Right atrium auricular region (tissue), 2 donors: ENCODE measurements at regions not wholly inside any gene's neighbourhood (a gene's known extent, or its start where the extent isn't known, plus 50 kb on each side); places are given as distances from the start of the nearest gene placed in this dataset.

Experiments used
- DNase-seq: peaks from one replicate; pipeline ENCODE4 v3.0.0-alpha.2; 2019; ENCODE audit warnings: low spot score
- H3K27ac ChIP-seq, 2 donors: fragments of 200-600 bp; sonication (generic); 1 replicate in 1 of 2; 2 replicates in 1 of 2; pipeline ENCODE4 v1.5.1; 2016 to 2019
- H3K27me3 ChIP-seq, 2 donors: fragments of 200-600 bp; sonication (generic); one replicate each; pipeline versions ENCODE4 v1.5.1 to v1.6.0; 2017 to 2019
- H3K36me3 ChIP-seq: fragments of 200-600 bp; sonication (generic); one replicate; pipeline ENCODE4 v1.5.1; 2016
- H3K4me1 ChIP-seq, 2 donors: fragments of 200-600 bp; sonication (generic); one replicate each; pipeline versions ENCODE4 v1.5.1 to v1.6.0; 2017 to 2019
- H3K4me3 ChIP-seq, 2 donors: fragments of 200-600 bp; sonication (generic); 1 replicate in 1 of 2; 2 replicates in 1 of 2; pipeline ENCODE4 v1.5.1; 2017 to 2019; ENCODE audit warnings: mild to moderate bottlenecking in 1 of 2, moderate library complexity in 1 of 2
- H3K9me3 ChIP-seq, 2 donors: fragments of 200-600 bp; sonication (generic); one replicate each; pipeline ENCODE4 v1.5.1; 2019
- TF ChIP-seq, protein P1 (sequence below), 2 donors: fragments of 200-600 bp; sonication (generic); IDR thresholded peaks; one replicate each; pipeline ENCODE4 v1.5.1; 2019; ENCODE audit warnings: antibody characterized with exemption in 2 of 2

DNA sequence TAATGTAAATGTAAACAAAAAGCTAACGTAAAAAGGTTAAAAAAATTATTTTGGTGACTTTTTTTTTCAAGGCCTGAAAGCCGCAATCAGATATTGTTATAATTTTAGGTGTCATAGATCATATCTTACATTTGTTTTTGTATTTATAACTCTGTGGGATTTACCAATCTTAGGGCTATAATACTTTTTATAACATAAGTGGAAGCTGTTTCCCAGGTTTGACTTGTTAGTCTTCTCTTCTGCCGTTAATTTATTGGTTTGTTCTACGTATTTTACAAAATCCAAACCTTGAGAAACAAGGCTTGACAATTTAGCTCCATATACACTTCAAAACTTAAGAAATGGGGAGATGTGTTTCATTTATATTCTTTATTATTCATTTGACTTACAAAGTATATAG, 119.4 kb downstream of the EVX1 start:
- no peaks in the 10 kb centered on the region for H3K27me3 ChIP-seq
- H3K36me3 ChIP-seq: no peaks in the 10 kb centered on the region
- DNase-seq: no peak
- TF ChIP-seq, protein P1, sequence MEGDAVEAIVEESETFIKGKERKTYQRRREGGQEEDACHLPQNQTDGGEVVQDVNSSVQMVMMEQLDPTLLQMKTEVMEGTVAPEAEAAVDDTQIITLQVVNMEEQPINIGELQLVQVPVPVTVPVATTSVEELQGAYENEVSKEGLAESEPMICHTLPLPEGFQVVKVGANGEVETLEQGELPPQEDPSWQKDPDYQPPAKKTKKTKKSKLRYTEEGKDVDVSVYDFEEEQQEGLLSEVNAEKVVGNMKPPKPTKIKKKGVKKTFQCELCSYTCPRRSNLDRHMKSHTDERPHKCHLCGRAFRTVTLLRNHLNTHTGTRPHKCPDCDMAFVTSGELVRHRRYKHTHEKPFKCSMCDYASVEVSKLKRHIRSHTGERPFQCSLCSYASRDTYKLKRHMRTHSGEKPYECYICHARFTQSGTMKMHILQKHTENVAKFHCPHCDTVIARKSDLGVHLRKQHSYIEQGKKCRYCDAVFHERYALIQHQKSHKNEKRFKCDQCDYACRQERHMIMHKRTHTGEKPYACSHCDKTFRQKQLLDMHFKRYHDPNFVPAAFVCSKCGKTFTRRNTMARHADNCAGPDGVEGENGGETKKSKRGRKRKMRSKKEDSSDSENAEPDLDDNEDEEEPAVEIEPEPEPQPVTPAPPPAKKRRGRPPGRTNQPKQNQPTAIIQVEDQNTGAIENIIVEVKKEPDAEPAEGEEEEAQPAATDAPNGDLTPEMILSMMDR (IDR thresholded peaks at IDR 0.05): no peak
- H3K27ac ChIP-seq: no peak overlapping the region
- H3K4me1 ChIP-seq: peaks cover 0 to 6% of the 10 kb centered on the region in 2 donors
- no peaks in the 10 kb centered on the region for H3K9me3 ChIP-seq
- H3K4me3 ChIP-seq: no peak overlapping the region

- peak overlapping the region; percentile 69 to 78 for H3K27ac ChIP-seq
- H3K4me1 ChIP-seq: peaks cover 0 to 6% of the 10 kb centered on the region in 2 donors
- TF ChIP-seq, protein P1 (IDR thresholded peaks at IDR 0.05): no peak
- DNase-seq: peak; percentile 80
- no peaks in the 10 kb centered on the region for H3K9me3 ChIP-seq
- H3K36me3 ChIP-seq: no peaks in the 10 kb centered on the region
- peak overlapping the region in 1 of 2 donors; percentile 9 for H3K4me3 ChIP-seq
- H3K27me3 ChIP-seq: no peaks in the 10 kb centered on the region
These were observed 121.7 kb downstream of the EVX1 start for GRCh38 chr7:27364344-27364758.

DNA sequence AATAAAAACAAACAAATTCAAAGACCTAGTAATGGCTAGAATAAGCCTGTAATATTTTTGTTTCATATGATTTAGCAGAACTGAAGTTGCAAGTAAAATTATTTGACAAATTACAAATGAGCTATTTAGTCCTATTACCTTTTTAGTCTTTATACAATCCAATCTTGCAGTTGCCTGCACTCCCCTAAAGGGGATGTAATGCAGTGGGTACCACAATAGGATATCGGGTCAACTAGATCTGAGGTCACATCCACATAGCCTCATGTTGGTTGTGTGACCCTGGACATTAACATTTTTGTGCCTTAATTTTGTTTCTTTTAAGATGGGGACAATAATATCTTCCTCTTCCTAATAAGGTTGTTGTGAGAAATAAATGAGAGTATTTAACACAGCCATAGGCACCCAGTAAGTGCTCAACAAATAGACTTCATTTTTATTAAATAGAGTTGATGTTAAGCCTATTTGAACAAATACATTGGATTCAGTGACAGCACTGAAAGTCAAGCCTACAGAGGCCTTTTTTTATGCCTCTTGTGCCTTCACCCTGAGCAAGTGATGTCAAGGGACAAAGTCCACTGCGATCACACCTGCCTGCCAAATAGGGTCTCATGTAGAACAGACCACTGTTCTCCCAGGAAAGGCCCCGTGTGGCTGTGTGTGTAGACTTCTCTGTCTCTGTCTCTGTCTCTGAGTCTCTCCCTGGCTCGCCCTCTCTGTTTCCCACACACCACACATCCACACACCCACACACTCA, 124.8 kb downstream of the EVX1 start:
- no peaks in the 10 kb centered on the region for H3K27me3 ChIP-seq
- H3K9me3 ChIP-seq: no peaks in the 10 kb centered on the region
- H3K27ac ChIP-seq: no peak overlapping the region
- DNase-seq: no peak
- TF ChIP-seq, protein P1 (IDR thresholded peaks at IDR 0.05): no peak
- peaks cover 0 to 6% of the 10 kb centered on the region in 2 donors for H3K4me1 ChIP-seq
- no peak overlapping the region for H3K4me3 ChIP-seq
- H3K36me3 ChIP-seq: no peaks in the 10 kb centered on the region

DNA sequence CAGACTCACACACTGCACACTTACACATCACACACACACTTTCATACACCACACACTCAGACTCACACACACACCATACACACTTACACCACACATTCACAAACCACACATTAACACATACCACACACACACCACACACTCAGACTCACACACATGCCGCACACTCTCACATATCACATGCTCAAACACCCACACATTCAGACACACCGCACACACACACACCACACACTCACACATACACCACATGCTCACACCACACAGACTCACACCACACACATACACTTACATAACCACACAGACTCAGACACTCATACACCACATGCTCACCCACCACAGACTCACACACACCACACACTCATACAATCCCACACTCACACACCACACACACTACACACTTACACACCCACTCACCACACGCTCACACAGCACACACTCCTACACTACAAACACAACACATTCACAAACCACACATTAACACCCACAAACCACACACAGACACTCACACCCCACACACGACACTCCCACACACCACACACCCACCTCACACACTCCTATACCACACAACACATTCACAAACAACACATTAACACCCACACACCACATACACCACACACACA, 125.4 kb downstream of the EVX1 start:
- Histone ChIP-seq H3K4me1 (peaks cover 0 to 6% of the 10 kb centered on the region in 2 donors), H3K27me3 (no peaks in the 10 kb centered on the region), H3K4me3 (no peak overlapping the region), H3K27ac (no peak overlapping the region), H3K36me3 (no peaks in the 10 kb centered on the region), H3K9me3 (no peaks in the 10 kb centered on the region)
- DNase-seq: no peak
- TF ChIP-seq, protein P1 (IDR thresholded peaks at IDR 0.05): no peak

DNA sequence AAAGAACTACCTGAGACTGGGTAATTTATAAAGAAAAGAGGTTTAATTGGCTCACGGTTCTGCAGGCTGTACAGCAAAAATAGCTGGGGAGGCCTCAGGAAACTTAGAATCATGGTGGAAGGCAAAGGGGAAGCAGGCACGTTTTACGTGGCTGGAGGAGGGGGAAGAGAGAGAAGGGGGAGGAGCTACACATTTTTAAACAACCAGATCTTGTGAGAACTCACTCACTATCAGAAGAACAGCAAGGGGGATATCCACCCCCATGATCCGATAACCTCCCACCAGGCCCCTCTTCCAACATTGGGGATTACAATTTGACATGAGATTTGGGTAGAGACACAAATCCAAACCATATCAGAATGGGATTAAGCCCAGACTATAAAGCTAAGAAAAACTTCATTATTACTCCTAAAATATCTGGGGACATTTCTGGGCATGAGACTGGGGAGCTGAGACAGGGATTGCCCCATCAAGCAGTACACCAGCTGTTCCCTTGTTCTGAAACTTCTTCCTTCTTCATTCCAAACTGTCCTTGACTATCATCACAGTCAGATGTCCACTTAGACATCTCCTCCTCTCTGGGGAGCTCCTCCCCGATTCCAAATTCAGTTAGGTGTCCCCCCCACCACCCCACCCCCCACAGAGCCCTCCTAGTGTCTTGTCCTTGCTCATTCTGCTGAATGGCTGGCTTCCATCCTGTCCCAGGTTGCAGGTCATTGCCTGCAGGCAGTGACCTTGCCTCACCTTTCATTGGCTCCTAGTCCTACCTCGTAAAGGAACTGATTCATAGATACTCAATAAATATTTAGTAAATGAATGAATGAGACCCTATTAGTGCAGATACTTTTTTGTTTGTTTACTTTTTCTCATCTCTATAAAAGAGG, 132.6 kb downstream of the EVX1 start:
- no peak for DNase-seq
- H3K27me3 ChIP-seq: no peaks in the 10 kb centered on the region
- H3K9me3 ChIP-seq: no peaks in the 10 kb centered on the region
- H3K4me3 ChIP-seq: no peak overlapping the region
- no peaks in the 10 kb centered on the region for H3K4me1 ChIP-seq
- no peak overlapping the region for H3K27ac ChIP-seq
- H3K36me3 ChIP-seq: no peaks in the 10 kb centered on the region
- TF ChIP-seq, protein P1 (IDR thresholded peaks at IDR 0.05): no peak
